Gastrocnemius medialis (tissue), 4 donors: ENCODE measurements at regions not wholly inside any gene's neighbourhood (a gene's known extent, or its start where the extent isn't known, plus 50 kb on each side); places are given as distances from the start of the nearest gene placed in this dataset.

ENCODE experiments used
- ATAC-seq, 2 donors: fragments of 150-250 bp; one replicate each; pipeline ENCODE4 v1.9.1; 2016
- DNase-seq, 2 donors: peaks; one replicate each; pipeline ENCODE4 v3.0.0-alpha.2; 2019
- H3K27ac ChIP-seq, 4 donors: fragments of 200-600 bp; sonication (generic); 1 replicate in 1 of 4; 2 replicates in 3 of 4; pipeline ENCODE4 v1.5.1; 2016 to 2018; ENCODE audit warnings: mild to moderate bottlenecking in 2 of 4, moderate library complexity in 1 of 4
- H3K27me3 ChIP-seq, 3 donors: fragments of 200-600 bp; sonication (generic) in 2 of 3; 1 replicate in 1 of 3; 2 replicates in 2 of 3; pipeline versions ENCODE4 v1.5.1 to v1.6.0; 2016 to 2019; ENCODE audit warnings: mild to moderate bottlenecking in 1 of 3, moderate library complexity in 1 of 3
- H3K36me3 ChIP-seq, 2 donors: fragments of 200-600 bp; sonication (generic) in 1 of 2; one replicate each; pipeline ENCODE4 v1.5.1; 2017 to 2018
- H3K4me1 ChIP-seq, 2 donors: fragments of 200-600 bp; sonication (generic) in 1 of 2; one replicate each; pipeline ENCODE4 v1.5.1; 2016 to 2017; ENCODE audit warnings: mild to moderate bottlenecking in 2 of 2
- H3K4me3 ChIP-seq, 4 donors: fragments of 200-600 bp; sonication (generic) in 3 of 4; 1 replicate in 1 of 4; 2 replicates in 3 of 4; pipeline ENCODE4 v1.5.1; 2016 to 2019; ENCODE audit warnings: mild to moderate bottlenecking in 2 of 4
- H3K9me3 ChIP-seq, 3 donors: fragments of 200-600 bp; sonication (generic) in 2 of 3; 1 replicate in 1 of 3; 2 replicates in 2 of 3; pipeline ENCODE4 v1.5.1; 2016 to 2019
- POLR2A ChIP-seq, 2 donors: fragments of 450-650 bp; IDR thresholded peaks; one replicate each; pipeline ENCODE4 v1.6.1; 2017; ENCODE audit warnings: antibody characterized with exemption in 2 of 2, mild to moderate bottlenecking in 2 of 2, moderate library complexity in 2 of 2
- in situ Hi-C, 4 donors: fragments of 200-750 bp; cut with MboI; loops; one replicate each; pipeline versions ENCODE4 v1.15.0 to v1.8.0; 2017; ENCODE audit warnings: low sequenced_read_pairs in 4 of 4
- intact Hi-C: fragments of 100-400 bp; cut with DNase I; formaldehyde crosslinking; loops from one replicate; pipeline ENCODE4 v1.15.1; 2023; ENCODE audit warnings: low total_unique reads
- TF ChIP-seq, protein P1 (sequence below), 5 experiments: fragments of 450-650 bp in 3 of 5; fragments of 200-600 bp in 2 of 5; sonication (generic) in 2 of 5; IDR thresholded peaks in 4 of 5; conservative IDR thresholded peaks in 1 of 5; 1 replicate in 4 of 5; 2 replicates in 1 of 5; pipeline ENCODE4 v1.5.1; 2016 to 2019; ENCODE audit warnings: antibody characterized with exemption in 5 of 5, mild to moderate bottlenecking in 3 of 5, moderate library complexity in 3 of 5

DNA sequence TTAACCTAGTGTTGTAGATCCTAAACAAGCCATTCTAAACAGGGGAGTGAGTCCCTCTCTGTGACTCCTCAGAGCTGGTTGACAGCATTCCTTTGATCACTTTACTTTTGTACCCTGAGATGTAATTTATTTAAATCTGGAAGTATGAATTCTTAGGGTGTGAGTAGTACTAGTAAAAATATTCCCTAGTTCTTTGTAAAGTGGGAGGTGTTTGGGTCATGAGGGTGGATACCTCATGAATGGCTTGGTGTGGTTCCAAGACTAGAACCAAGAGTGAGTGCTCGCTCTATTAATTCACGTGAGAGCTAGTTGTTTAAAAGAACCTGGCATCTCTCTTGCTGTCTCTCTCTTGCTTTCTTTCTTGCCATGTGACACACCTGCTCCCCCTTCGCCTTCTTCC lies 223.7 kb downstream of the SQOR start:
- TF ChIP-seq, protein P1, sequence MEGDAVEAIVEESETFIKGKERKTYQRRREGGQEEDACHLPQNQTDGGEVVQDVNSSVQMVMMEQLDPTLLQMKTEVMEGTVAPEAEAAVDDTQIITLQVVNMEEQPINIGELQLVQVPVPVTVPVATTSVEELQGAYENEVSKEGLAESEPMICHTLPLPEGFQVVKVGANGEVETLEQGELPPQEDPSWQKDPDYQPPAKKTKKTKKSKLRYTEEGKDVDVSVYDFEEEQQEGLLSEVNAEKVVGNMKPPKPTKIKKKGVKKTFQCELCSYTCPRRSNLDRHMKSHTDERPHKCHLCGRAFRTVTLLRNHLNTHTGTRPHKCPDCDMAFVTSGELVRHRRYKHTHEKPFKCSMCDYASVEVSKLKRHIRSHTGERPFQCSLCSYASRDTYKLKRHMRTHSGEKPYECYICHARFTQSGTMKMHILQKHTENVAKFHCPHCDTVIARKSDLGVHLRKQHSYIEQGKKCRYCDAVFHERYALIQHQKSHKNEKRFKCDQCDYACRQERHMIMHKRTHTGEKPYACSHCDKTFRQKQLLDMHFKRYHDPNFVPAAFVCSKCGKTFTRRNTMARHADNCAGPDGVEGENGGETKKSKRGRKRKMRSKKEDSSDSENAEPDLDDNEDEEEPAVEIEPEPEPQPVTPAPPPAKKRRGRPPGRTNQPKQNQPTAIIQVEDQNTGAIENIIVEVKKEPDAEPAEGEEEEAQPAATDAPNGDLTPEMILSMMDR (IDR thresholded peaks at IDR 0.05 in 4 of 5, conservative IDR thresholded peaks at IDR 0.05 in 1 of 5), result no peak
- no peak for TF ChIP-seq POLR2A (IDR thresholded peaks at IDR 0.05)
- intact Hi-C loops, result no loop called here

DNA sequence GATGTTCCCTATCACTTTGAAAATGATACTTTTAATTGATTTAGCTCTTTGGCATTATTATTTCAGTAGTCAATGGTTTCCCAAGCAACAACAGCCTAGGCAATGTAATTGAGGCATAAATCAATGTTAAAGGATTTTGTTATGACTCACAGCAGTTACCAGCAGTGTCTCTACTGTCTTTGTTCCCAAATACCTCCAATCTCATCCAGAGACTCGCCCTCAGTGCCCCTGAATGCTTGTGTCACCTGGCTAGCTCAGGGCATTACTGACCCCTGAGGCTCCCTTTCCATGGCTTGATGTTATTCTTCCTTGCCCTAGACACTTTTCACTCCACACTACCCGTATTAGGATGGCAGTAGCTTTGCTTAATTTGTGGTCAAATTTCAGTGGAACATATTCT lies 227.2 kb downstream of the SQOR start:
- Histone ChIP-seq H3K4me1 (no peaks in the 10 kb centered on the region), H3K36me3 (no peaks in the 10 kb centered on the region), H3K9me3 (no peaks in the 10 kb centered on the region), H3K4me3 (no peak overlapping the region), H3K27ac (no peak overlapping the region), H3K27me3 (no peaks in the 10 kb centered on the region)
- DNase-seq (no peak), ATAC-seq (no peak)
- in situ Hi-C loops (no loop called here), intact Hi-C loops (no loop called here)
- TF ChIP-seq, protein P1 (IDR thresholded peaks at IDR 0.05 in 4 of 5, conservative IDR thresholded peaks at IDR 0.05 in 1 of 5), result no peak
- TF ChIP-seq POLR2A (IDR thresholded peaks at IDR 0.05), result no peak

More for the DNA sequence above, 223.7 kb downstream of the SQOR start:
- no peak overlapping the region for H3K27ac ChIP-seq
- no peaks in the 10 kb centered on the region for H3K4me1 ChIP-seq
- ATAC-seq (no peak), DNase-seq (no peak)
- no peak overlapping the region for H3K4me3 ChIP-seq
- no peaks in the 10 kb centered on the region for H3K27me3 ChIP-seq
- H3K36me3 ChIP-seq, result no peaks in the 10 kb centered on the region
- no peaks in the 10 kb centered on the region for H3K9me3 ChIP-seq
- in situ Hi-C loops, result no loop called here

DNA sequence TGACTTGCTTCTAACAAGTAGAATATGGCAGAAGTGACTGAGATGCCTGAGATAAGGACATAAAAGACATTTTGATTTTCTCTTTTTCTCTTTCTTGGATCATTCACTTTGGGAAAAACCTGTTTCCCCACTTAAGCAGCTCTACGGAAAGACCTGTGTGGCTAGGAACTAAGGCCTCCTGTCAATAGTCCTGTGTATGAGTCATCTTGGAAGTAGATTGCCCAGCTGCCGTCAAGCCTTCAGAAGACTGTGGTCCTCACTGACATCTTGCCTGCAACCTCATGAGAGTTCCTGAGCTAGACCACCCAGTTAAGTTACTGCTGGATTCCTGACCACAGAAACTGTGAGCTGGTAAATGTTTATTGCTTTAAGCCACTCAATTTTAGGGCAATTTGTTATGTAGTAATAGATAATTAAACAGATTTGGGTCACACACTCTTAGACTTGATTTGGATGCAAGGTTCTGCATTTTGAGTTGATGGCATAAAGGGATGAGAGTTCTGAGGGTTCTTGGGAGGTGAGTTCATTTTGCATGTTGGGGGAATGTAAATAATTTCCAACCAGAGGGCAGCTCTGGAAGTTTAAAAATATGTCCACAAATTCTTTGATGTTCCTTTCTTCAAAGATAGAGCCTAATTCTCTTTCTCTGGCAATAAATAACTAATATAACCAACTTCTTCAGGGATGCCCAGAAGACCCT lies 229.2 kb downstream of the SQOR start:
- no peak for TF ChIP-seq POLR2A (IDR thresholded peaks at IDR 0.05)
- TF ChIP-seq, protein P1 (IDR thresholded peaks at IDR 0.05 in 4 of 5, conservative IDR thresholded peaks at IDR 0.05 in 1 of 5), result no peak

DNA sequence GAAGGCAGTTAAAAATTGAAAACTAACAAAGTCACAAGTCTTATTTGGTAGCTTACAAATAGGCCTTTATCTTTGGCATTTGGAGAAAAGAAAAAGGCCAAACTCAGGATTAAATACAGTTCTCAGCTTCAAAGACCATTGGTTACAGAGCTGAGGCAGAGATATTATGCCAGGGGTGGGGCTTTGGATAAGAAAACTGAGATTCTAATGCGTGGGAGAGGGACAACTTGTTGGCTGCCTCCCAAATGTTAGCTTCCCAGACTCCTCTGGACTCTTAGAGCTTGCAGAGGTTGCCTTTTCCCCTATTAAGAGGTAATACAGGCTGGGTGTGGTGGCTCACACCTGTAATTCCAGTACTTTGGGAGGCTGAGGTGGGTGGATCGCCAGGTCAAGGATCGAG lies 231.8 kb downstream of the SQOR start:
- H3K36me3 ChIP-seq, result no peaks in the 10 kb centered on the region
- in situ Hi-C loops (no loop called here), intact Hi-C loops (no loop called here)
- H3K4me3 ChIP-seq, result no peak overlapping the region
- DNase-seq, result no peak
- ATAC-seq, result no peak
- H3K9me3 ChIP-seq, result no peaks in the 10 kb centered on the region
- H3K27me3 ChIP-seq, result no peaks in the 10 kb centered on the region
- TF ChIP-seq, protein P1 (IDR thresholded peaks at IDR 0.05 in 4 of 5, conservative IDR thresholded peaks at IDR 0.05 in 1 of 5), result no peak
- no peak for TF ChIP-seq POLR2A (IDR thresholded peaks at IDR 0.05)
- H3K27ac ChIP-seq, result no peak overlapping the region
- H3K4me1 ChIP-seq, result no peaks in the 10 kb centered on the region

More for the DNA sequence above, 229.2 kb downstream of the SQOR start:
- in situ Hi-C loops, result no loop called here
- no peak for ATAC-seq
- Histone ChIP-seq H3K4me3 (no peak overlapping the region), H3K36me3 (no peaks in the 10 kb centered on the region), H3K9me3 (no peaks in the 10 kb centered on the region), H3K27ac (no peak overlapping the region), H3K4me1 (no peaks in the 10 kb centered on the region), H3K27me3 (no peaks in the 10 kb centered on the region)
- DNase-seq, result no peak
- intact Hi-C loops, result no loop called here

DNA sequence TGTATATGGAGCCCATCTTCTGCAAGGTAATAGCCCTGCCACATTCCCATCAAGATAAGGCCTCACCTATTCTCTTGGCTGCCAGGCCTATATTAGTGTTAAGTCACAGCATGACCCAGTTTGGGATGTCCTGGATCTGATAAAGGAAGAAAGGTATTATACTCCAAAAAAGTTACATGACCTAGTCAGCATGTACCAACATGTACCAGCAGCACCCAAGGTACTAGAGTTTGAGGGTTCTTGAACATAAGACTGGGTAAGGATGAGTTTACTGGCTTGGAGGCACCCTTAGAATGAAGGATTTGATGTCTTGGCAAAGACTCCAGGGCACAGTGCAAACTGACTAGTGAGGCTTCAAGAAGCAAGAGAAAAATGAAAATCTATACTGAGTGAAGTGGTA lies 232.5 kb downstream of the SQOR start:
- H3K9me3 ChIP-seq, result no peaks in the 10 kb centered on the region
- H3K27ac ChIP-seq, result no peak overlapping the region
- no peaks in the 10 kb centered on the region for H3K4me1 ChIP-seq
- in situ Hi-C loops (no loop called here), intact Hi-C loops (no loop called here)
- H3K36me3 ChIP-seq, result no peaks in the 10 kb centered on the region
- no peaks in the 10 kb centered on the region for H3K27me3 ChIP-seq
- H3K4me3 ChIP-seq, result no peak overlapping the region
- no peak for TF ChIP-seq POLR2A (IDR thresholded peaks at IDR 0.05)
- TF ChIP-seq, protein P1 (IDR thresholded peaks at IDR 0.05 in 4 of 5, conservative IDR thresholded peaks at IDR 0.05 in 1 of 5), result no peak
- ATAC-seq (no peak), DNase-seq (no peak)
